Memory B cell (primary cell): ENCODE measurements at regions not wholly inside any gene's neighbourhood (a gene's known extent, or its start where the extent isn't known, plus 50 kb on each side); places are given as distances from the start of the nearest gene placed in this dataset.
"Not testable (repeated sequence)": the region's sequence is repeated elsewhere in the genome, so short reads cannot be mapped to it uniquely, and the experiment has no call there.

Experiments
- ATAC-seq: fragments of 150-1000 bp; cut with Tn5 transposase; 2 replicates; pipeline ENCODE4 v1.10.0; 2021; ENCODE audit warnings: low read depth, mild to moderate bottlenecking, moderate library complexity
- DNase-seq, 2 donors: peaks; one replicate each; pipeline ENCODE4 v3.0.0; 2022; ENCODE audit warnings: low spot score in 2 of 2
- H3K27ac Mint-ChIP-seq: one replicate; pipeline ENCODE4 v1.8.0; 2022; ENCODE audit warnings: mild to moderate bottlenecking, moderate library complexity, mixed read lengths
- H3K27me3 Mint-ChIP-seq: one replicate; pipeline ENCODE4 v1.8.0; 2022; ENCODE audit warnings: mixed read lengths
- H3K36me3 Mint-ChIP-seq: one replicate; pipeline ENCODE4 v1.8.0; 2022; ENCODE audit warnings: mild to moderate bottlenecking, mixed read lengths
- H3K4me1 Mint-ChIP-seq: one replicate; pipeline ENCODE4 v1.8.0; 2022; ENCODE audit warnings: mixed read lengths
- H3K4me3 Mint-ChIP-seq: one replicate; pipeline ENCODE4 v1.8.0; 2022; ENCODE audit warnings: mild to moderate bottlenecking, moderate library complexity, mixed read lengths
- H3K9me3 Mint-ChIP-seq: one replicate; pipeline ENCODE4 v1.8.0; 2022; ENCODE audit warnings: mixed read lengths

- H3K9me3 Mint-ChIP-seq, result no peaks in the 10 kb centered on the region
- no peaks in the 10 kb centered on the region for H3K27me3 Mint-ChIP-seq
- DNase-seq (no peak), ATAC-seq (no peak)
- no peaks in the 10 kb centered on the region for H3K36me3 Mint-ChIP-seq
- H3K27ac Mint-ChIP-seq, result no peak overlapping the region
- no peak overlapping the region for H3K4me3 Mint-ChIP-seq
- no peaks in the 10 kb centered on the region for H3K4me1 Mint-ChIP-seq
Measured at GRCh38 chr9:101968392-101968791, 229.9 kb upstream of the GRIN3A start.

GRCh38 chr9:101966691-101967090, 228.2 kb upstream of the GRIN3A start:
- Mint-ChIP-seq H3K9me3 (peaks cover 2% of the 10 kb centered on the region), H3K4me1 (no peaks in the 10 kb centered on the region), H3K36me3 (no peaks in the 10 kb centered on the region), H3K27me3 (no peaks in the 10 kb centered on the region), H3K27ac (no peak overlapping the region), H3K4me3 (no peak overlapping the region)
- no peak for DNase-seq
- ATAC-seq, result no peak

- no peak overlapping the region for H3K27ac Mint-ChIP-seq
- no peak overlapping the region for H3K4me3 Mint-ChIP-seq
- ATAC-seq (no peak), DNase-seq (no peak)
- peaks cover 3% of the 10 kb centered on the region for H3K9me3 Mint-ChIP-seq
- no peaks in the 10 kb centered on the region for H3K4me1 Mint-ChIP-seq
- no peaks in the 10 kb centered on the region for H3K36me3 Mint-ChIP-seq
- no peaks in the 10 kb centered on the region for H3K27me3 Mint-ChIP-seq
Measured at GRCh38 chr9:101957705-101958104, 219.3 kb upstream of the GRIN3A start.

- Mint-ChIP-seq H3K36me3 (no peaks in the 10 kb centered on the region), H3K27me3 (no peaks in the 10 kb centered on the region), H3K9me3 (peaks cover 3% of the 10 kb centered on the region), H3K27ac (no peak overlapping the region), H3K4me1 (no peaks in the 10 kb centered on the region), H3K4me3 (no peak overlapping the region)
- DNase-seq (no peak), ATAC-seq (no peak)
Measured at GRCh38 chr9:101951598-101951997, 213.2 kb upstream of the GRIN3A start.

GRCh38 chr9:101931756-101932155, 193.3 kb upstream of the GRIN3A start:
- DNase-seq, result no peak
- no peaks in the 10 kb centered on the region for H3K27me3 Mint-ChIP-seq
- no peaks in the 10 kb centered on the region for H3K4me1 Mint-ChIP-seq
- H3K36me3 Mint-ChIP-seq, result no peaks in the 10 kb centered on the region
- no peak overlapping the region for H3K27ac Mint-ChIP-seq
- ATAC-seq, result no peak
- H3K9me3 Mint-ChIP-seq, result no peaks in the 10 kb centered on the region
- H3K4me3 Mint-ChIP-seq, result no peak overlapping the region

- Mint-ChIP-seq H3K27me3 (no peaks in the 10 kb centered on the region), H3K4me3 (no peak overlapping the region), H3K27ac (no peak overlapping the region), H3K36me3 (no peaks in the 10 kb centered on the region), H3K4me1 (no peaks in the 10 kb centered on the region), H3K9me3 (no peaks in the 10 kb centered on the region)
- DNase-seq (no peak), ATAC-seq (no peak)
Measured at GRCh38 chr9:101930783-101931182, 192.3 kb upstream of the GRIN3A start.

GRCh38 chr9:101925498-101925897, 187.1 kb upstream of the GRIN3A start:
- H3K27me3 Mint-ChIP-seq, result no peaks in the 10 kb centered on the region
- H3K36me3 Mint-ChIP-seq, result no peaks in the 10 kb centered on the region
- H3K27ac Mint-ChIP-seq, result no peak overlapping the region
- DNase-seq, result no peak
- no peak for ATAC-seq
- no peak overlapping the region for H3K4me3 Mint-ChIP-seq
- H3K4me1 Mint-ChIP-seq, result no peaks in the 10 kb centered on the region
- peaks cover 1% of the 10 kb centered on the region for H3K9me3 Mint-ChIP-seq

GRCh38 chr9:101923451-101923850, 185.0 kb upstream of the GRIN3A start:
- ATAC-seq (no peak), DNase-seq (no peak)
- no peaks in the 10 kb centered on the region for H3K36me3 Mint-ChIP-seq
- H3K4me1 Mint-ChIP-seq, result no peaks in the 10 kb centered on the region
- no peaks in the 10 kb centered on the region for H3K27me3 Mint-ChIP-seq
- no peak overlapping the region for H3K27ac Mint-ChIP-seq
- H3K9me3 Mint-ChIP-seq, result peaks cover 1% of the 10 kb centered on the region
- H3K4me3 Mint-ChIP-seq, result no peak overlapping the region

GRCh38 chr9:101916948-101917347, 178.5 kb upstream of the GRIN3A start:
- not testable (repeated sequence) for H3K36me3 Mint-ChIP-seq, H3K27me3 Mint-ChIP-seq, H3K9me3 Mint-ChIP-seq, DNase-seq, H3K4me3 Mint-ChIP-seq, H3K27ac Mint-ChIP-seq, ATAC-seq, H3K4me1 Mint-ChIP-seq

- H3K27me3 Mint-ChIP-seq, result no peaks in the 10 kb centered on the region
- no peak overlapping the region for H3K4me3 Mint-ChIP-seq
- H3K4me1 Mint-ChIP-seq, result no peaks in the 10 kb centered on the region
- no peaks in the 10 kb centered on the region for H3K36me3 Mint-ChIP-seq
- no peaks in the 10 kb centered on the region for H3K9me3 Mint-ChIP-seq
- H3K27ac Mint-ChIP-seq, result no peak overlapping the region
- DNase-seq (no peak), ATAC-seq (no peak)
Measured at GRCh38 chr9:101915482-101915881, 177.0 kb upstream of the GRIN3A start.

- Mint-ChIP-seq H3K4me1 (no peaks in the 10 kb centered on the region), H3K36me3 (no peaks in the 10 kb centered on the region), H3K27me3 (no peaks in the 10 kb centered on the region), H3K4me3 (no peak overlapping the region), H3K27ac (no peak overlapping the region), H3K9me3 (peaks cover 3% of the 10 kb centered on the region)
- no peak for DNase-seq
- no peak for ATAC-seq
Measured at GRCh38 chr9:101912698-101913097, 174.3 kb upstream of the GRIN3A start.

- H3K36me3 Mint-ChIP-seq, result no peaks in the 10 kb centered on the region
- DNase-seq (no peak), ATAC-seq (no peak)
- H3K4me3 Mint-ChIP-seq, result no peak overlapping the region
- H3K27ac Mint-ChIP-seq, result no peak overlapping the region
- peaks cover 5% of the 10 kb centered on the region for H3K9me3 Mint-ChIP-seq
- H3K4me1 Mint-ChIP-seq, result no peaks in the 10 kb centered on the region
- H3K27me3 Mint-ChIP-seq, result no peaks in the 10 kb centered on the region
Measured at GRCh38 chr9:101907466-101907865, 169.0 kb upstream of the GRIN3A start.

GRCh38 chr9:101904845-101905244, 166.4 kb upstream of the GRIN3A start:
- peaks cover 5% of the 10 kb centered on the region for H3K9me3 Mint-ChIP-seq
- H3K4me1 Mint-ChIP-seq, result no peaks in the 10 kb centered on the region
- no peak for DNase-seq
- no peaks in the 10 kb centered on the region for H3K36me3 Mint-ChIP-seq
- H3K27me3 Mint-ChIP-seq, result no peaks in the 10 kb centered on the region
- H3K4me3 Mint-ChIP-seq, result no peak overlapping the region
- no peak for ATAC-seq
- H3K27ac Mint-ChIP-seq, result no peak overlapping the region

- H3K4me1 Mint-ChIP-seq, result no peaks in the 10 kb centered on the region
- no peaks in the 10 kb centered on the region for H3K36me3 Mint-ChIP-seq
- ATAC-seq, result no peak
Measured at GRCh38 chr9:101902051-101902450, 163.6 kb upstream of the GRIN3A start.

GRCh38 chr9:101897196-101897595, 158.7 kb upstream of the GRIN3A start:
- H3K36me3 Mint-ChIP-seq, result no peaks in the 10 kb centered on the region
- H3K4me1 Mint-ChIP-seq, result no peaks in the 10 kb centered on the region
- ATAC-seq, result no peak
- no peaks in the 10 kb centered on the region for H3K27me3 Mint-ChIP-seq
- no peak for DNase-seq
- H3K9me3 Mint-ChIP-seq, result no peaks in the 10 kb centered on the region
- no peak overlapping the region for H3K4me3 Mint-ChIP-seq
- no peak overlapping the region for H3K27ac Mint-ChIP-seq

More at GRCh38 chr9:101902051-101902450, 163.6 kb upstream of the GRIN3A start:
- H3K27ac Mint-ChIP-seq, result no peak overlapping the region
- no peak for DNase-seq
- no peaks in the 10 kb centered on the region for H3K9me3 Mint-ChIP-seq
- no peaks in the 10 kb centered on the region for H3K27me3 Mint-ChIP-seq
- no peak overlapping the region for H3K4me3 Mint-ChIP-seq
